ENCODE measurements at regions not wholly inside any gene's neighbourhood (a gene's known extent, or its start where the extent isn't known, plus 50 kb on each side); places are given as distances from the start of the nearest gene placed in this dataset.

DNA sequence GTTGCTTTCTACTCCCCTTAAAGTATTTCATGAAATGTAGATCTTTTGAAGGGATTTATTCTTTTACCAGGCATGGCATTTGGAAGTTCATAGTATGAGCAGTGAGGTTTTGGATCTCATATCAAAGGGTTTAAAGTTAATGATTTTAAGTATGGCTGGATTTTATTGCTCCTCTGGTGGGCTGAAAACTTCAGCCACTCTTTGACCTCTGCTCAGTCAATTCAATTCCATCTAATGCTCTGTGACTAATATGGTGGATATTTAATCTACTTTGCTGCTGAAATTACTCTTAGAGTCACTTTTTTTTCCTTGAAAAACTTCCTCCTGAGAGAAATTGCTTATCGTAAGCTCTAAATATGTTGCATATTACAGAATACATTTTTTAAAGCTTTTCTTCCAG is 218.6 kb downstream of the NR2F2 start (continued):
- TF ChIP-seq E2F1 (CRISPR knock-in tag; IDR thresholded peaks at IDR 0.05) (no peak), RUNX1 (IDR thresholded peaks at IDR 0.05; ENCODE audit: low read depth) (no peak), BRF2 (IDR thresholded peaks at IDR 0.05; ENCODE audit: borderline replicate concordance, insufficient read depth, insufficient read length) (no peak), ZNF76 (CRISPR knock-in tag; IDR thresholded peaks at IDR 0.05; ENCODE audit: borderline replicate concordance) (no peak), ZNF408 (CRISPR knock-in tag; IDR thresholded peaks at IDR 0.05; ENCODE audit: low read depth) (no peak), SMARCE1 (IDR thresholded peaks at IDR 0.05) (no peak), GTF2E2 (tag; IDR thresholded peaks at IDR 0.05) (no peak), PCBP2 (IDR thresholded peaks at IDR 0.05; ENCODE audit: low read depth, low read length, poor library complexity, severe bottlenecking) (no peak)
- TF ChIP-seq, protein P1, sequence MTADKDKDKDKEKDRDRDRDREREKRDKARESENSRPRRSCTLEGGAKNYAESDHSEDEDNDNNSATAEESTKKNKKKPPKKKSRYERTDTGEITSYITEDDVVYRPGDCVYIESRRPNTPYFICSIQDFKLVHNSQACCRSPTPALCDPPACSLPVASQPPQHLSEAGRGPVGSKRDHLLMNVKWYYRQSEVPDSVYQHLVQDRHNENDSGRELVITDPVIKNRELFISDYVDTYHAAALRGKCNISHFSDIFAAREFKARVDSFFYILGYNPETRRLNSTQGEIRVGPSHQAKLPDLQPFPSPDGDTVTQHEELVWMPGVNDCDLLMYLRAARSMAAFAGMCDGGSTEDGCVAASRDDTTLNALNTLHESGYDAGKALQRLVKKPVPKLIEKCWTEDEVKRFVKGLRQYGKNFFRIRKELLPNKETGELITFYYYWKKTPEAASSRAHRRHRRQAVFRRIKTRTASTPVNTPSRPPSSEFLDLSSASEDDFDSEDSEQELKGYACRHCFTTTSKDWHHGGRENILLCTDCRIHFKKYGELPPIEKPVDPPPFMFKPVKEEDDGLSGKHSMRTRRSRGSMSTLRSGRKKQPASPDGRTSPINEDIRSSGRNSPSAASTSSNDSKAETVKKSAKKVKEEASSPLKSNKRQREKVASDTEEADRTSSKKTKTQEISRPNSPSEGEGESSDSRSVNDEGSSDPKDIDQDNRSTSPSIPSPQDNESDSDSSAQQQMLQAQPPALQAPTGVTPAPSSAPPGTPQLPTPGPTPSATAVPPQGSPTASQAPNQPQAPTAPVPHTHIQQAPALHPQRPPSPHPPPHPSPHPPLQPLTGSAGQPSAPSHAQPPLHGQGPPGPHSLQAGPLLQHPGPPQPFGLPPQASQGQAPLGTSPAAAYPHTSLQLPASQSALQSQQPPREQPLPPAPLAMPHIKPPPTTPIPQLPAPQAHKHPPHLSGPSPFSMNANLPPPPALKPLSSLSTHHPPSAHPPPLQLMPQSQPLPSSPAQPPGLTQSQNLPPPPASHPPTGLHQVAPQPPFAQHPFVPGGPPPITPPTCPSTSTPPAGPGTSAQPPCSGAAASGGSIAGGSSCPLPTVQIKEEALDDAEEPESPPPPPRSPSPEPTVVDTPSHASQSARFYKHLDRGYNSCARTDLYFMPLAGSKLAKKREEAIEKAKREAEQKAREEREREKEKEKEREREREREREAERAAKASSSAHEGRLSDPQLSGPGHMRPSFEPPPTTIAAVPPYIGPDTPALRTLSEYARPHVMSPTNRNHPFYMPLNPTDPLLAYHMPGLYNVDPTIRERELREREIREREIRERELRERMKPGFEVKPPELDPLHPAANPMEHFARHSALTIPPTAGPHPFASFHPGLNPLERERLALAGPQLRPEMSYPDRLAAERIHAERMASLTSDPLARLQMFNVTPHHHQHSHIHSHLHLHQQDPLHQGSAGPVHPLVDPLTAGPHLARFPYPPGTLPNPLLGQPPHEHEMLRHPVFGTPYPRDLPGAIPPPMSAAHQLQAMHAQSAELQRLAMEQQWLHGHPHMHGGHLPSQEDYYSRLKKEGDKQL (CRISPR knock-in tag; IDR thresholded peaks at IDR 0.05; ENCODE audit: borderline replicate concordance), result no peak

Measured in K562 (cell line).